Right lobe of liver (tissue), 4 donors: ENCODE measurements at regions not wholly inside any gene's neighbourhood (a gene's known extent, or its start where the extent isn't known, plus 50 kb on each side); places are given as distances from the start of the nearest gene placed in this dataset.

ENCODE experiments used
- CTCF ChIP-seq, 4 donors: fragments of 200-600 bp in 3 of 4; fragments of 450-650 bp in 1 of 4; IDR thresholded peaks; one replicate each; pipeline versions ENCODE4 v1.5.1 to v1.8.0; 2016 to 2022; ENCODE audit warnings: antibody characterized with exemption in 4 of 4, mild to moderate bottlenecking in 2 of 4
- POLR2A ChIP-seq: fragments of 450-650 bp; IDR thresholded peaks from one replicate; pipeline ENCODE4 v1.6.1; 2017; ENCODE audit warnings: antibody characterized with exemption, mild to moderate bottlenecking
- donor health status: DM: no; HTN: no; CAD: no.
- donor health status: DM: no; HTN: no; CAD: no.
- donor health status: DM: no; HTN: yes; CAD: no.

GRCh38 chr9:95383845-95384244 is 66.3 kb upstream of the FANCC start:
- no peak for TF ChIP-seq CTCF (IDR thresholded peaks at IDR 0.05)
- no peak for TF ChIP-seq POLR2A
